Upper lobe of left lung (tissue), 4 donors: ENCODE measurements at regions not wholly inside any gene's neighbourhood (a gene's known extent, or its start where the extent isn't known, plus 50 kb on each side); places are given as distances from the start of the nearest gene placed in this dataset.

ENCODE experiments used
- POLR2AphosphoS5 ChIP-seq, 2 donors: sonication (generic); formaldehyde crosslinking; IDR thresholded peaks; one replicate each; pipeline ENCODE4 v1.5.1; 2017; ENCODE audit warnings: antibody characterized with exemption in 2 of 2
- TF ChIP-seq, protein P1 (sequence below), 6 experiments: fragments of 450-650 bp in 4 of 6; fragments of 200-600 bp in 2 of 6; sonication (generic) in 2 of 6; IDR thresholded peaks; one replicate each; pipeline ENCODE4 v1.5.1; 2016 to 2019; ENCODE audit warnings: antibody characterized with exemption in 6 of 6

DNA sequence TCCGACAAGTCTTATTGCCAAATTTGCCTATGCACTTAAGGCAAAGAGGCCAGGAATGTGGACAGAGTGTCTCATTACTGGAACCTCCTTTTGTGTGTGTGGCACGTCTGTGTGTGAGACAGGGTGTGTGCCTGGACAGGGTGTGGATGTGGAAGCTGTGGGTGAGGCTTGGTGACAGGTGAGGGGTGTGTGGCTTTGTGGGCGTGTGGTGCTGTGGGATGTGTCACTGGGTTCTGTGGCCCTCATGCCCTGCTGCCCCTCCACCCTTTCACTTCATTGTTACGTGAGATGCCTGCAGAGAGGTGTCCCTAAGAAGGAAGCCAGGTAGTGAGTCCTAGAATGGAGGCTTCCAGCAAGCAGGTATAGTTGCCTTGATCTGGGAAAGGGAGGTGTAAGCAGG is 244.0 kb upstream of the CHRNA7 start:
- TF ChIP-seq, protein P1, sequence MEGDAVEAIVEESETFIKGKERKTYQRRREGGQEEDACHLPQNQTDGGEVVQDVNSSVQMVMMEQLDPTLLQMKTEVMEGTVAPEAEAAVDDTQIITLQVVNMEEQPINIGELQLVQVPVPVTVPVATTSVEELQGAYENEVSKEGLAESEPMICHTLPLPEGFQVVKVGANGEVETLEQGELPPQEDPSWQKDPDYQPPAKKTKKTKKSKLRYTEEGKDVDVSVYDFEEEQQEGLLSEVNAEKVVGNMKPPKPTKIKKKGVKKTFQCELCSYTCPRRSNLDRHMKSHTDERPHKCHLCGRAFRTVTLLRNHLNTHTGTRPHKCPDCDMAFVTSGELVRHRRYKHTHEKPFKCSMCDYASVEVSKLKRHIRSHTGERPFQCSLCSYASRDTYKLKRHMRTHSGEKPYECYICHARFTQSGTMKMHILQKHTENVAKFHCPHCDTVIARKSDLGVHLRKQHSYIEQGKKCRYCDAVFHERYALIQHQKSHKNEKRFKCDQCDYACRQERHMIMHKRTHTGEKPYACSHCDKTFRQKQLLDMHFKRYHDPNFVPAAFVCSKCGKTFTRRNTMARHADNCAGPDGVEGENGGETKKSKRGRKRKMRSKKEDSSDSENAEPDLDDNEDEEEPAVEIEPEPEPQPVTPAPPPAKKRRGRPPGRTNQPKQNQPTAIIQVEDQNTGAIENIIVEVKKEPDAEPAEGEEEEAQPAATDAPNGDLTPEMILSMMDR (IDR thresholded peaks at IDR 0.05) = no peak
- TF ChIP-seq POLR2AphosphoS5 (IDR thresholded peaks at IDR 0.05) = no peak
